Neuronal stem cell (in vitro differentiated cells): ENCODE measurements at regions not wholly inside any gene's neighbourhood (a gene's known extent, or its start where the extent isn't known, plus 50 kb on each side); places are given as distances from the start of the nearest gene placed in this dataset.

Experiments
- DNase-seq: peaks from one replicate; pipeline ENCODE4 v3.0.0-alpha.2; 2013; ENCODE audit warnings: low spot score
- H2AFZ ChIP-seq: one replicate; pipeline ENCODE4 v1.6.1; 2013; ENCODE audit warnings: mild to moderate bottlenecking, low read length, inconsistent platforms
- H2AK5ac ChIP-seq: 2 replicates; pipeline ENCODE4 v1.6.1; 2013; ENCODE audit warnings: low read depth, mild to moderate bottlenecking, inconsistent platforms, low read length, moderate library complexity, mixed read lengths
- H2BK120ac ChIP-seq: 2 replicates; pipeline ENCODE4 v1.6.1; 2013; ENCODE audit warnings: low read depth, mild to moderate bottlenecking, inconsistent platforms, low read length, moderate library complexity, mixed read lengths
- H2BK12ac ChIP-seq: one replicate; pipeline ENCODE4 v1.6.1; 2013; ENCODE audit warnings: low read length, inconsistent platforms
- H2BK15ac ChIP-seq: 2 replicates; pipeline ENCODE4 v1.6.1; 2013; ENCODE audit warnings: mild to moderate bottlenecking, low read length, inconsistent platforms, mixed read lengths
- H2BK5ac ChIP-seq: one replicate; pipeline ENCODE4 v1.6.1; 2013; ENCODE audit warnings: inconsistent platforms, mild to moderate bottlenecking, low read length, moderate library complexity
- H3K14ac ChIP-seq: one replicate; pipeline ENCODE4 v1.6.1; 2013; ENCODE audit warnings: low read length, inconsistent platforms
- H3K18ac ChIP-seq: 2 replicates; pipeline ENCODE4 v1.6.1; 2013; ENCODE audit warnings: low read length, inconsistent platforms
- H3K23ac ChIP-seq: 2 replicates; pipeline ENCODE4 v1.6.1; 2013; ENCODE audit warnings: low read depth, mild to moderate bottlenecking, mixed read lengths, low read length, inconsistent platforms; ENCODE audit not compliant: poor library complexity
- H3K27ac ChIP-seq: replicated peaks from 3 replicates; pipeline ENCODE4 v1.5.1; 2013; ENCODE audit warnings: low read length, inconsistent platforms
- H3K27me3 ChIP-seq, 3 experiments: 2 replicates each; pipeline ENCODE4 v1.6.1; 2013; ENCODE audit warnings: low read length in 3 of 3, mild to moderate bottlenecking in 2 of 3, inconsistent platforms in 1 of 3, low read depth in 1 of 3, mixed read lengths in 1 of 3, moderate library complexity in 1 of 3; ENCODE audit not compliant: control insufficient read depth in 3 of 3, insufficient read depth in 3 of 3
- H3K36me3 ChIP-seq, 2 donors: replicated peaks in 1 of 2; 2 replicates each; pipeline ENCODE4 v1.6.1; 2013; ENCODE audit warnings: low read length in 2 of 2; ENCODE audit not compliant: control insufficient read depth in 2 of 2, insufficient read depth in 2 of 2
- H3K4ac ChIP-seq: 2 replicates; pipeline ENCODE4 v1.6.1; 2013; ENCODE audit warnings: inconsistent platforms, mild to moderate bottlenecking, low read length, moderate library complexity
- H3K4me1 ChIP-seq, 2 donors: 1 replicate in 1 of 2; 2 replicates in 1 of 2; pipeline ENCODE4 v1.6.1; 2013; ENCODE audit warnings: low read length in 2 of 2, low read depth in 1 of 2; ENCODE audit not compliant: control insufficient read depth in 2 of 2, insufficient read depth in 1 of 2
- H3K4me2 ChIP-seq: one replicate; pipeline ENCODE4 v1.6.1; 2013; ENCODE audit warnings: mild to moderate bottlenecking, low read length, inconsistent platforms; ENCODE audit not compliant: insufficient read depth, poor library complexity, severe bottlenecking
- H3K4me3 ChIP-seq, 2 donors: 2 replicates each; pipeline ENCODE4 v1.5.1; 2013; ENCODE audit warnings: low read length in 2 of 2, mild to moderate bottlenecking in 2 of 2, inconsistent platforms in 1 of 2, moderate library complexity in 1 of 2
- H3K79me1 ChIP-seq: one replicate; pipeline ENCODE4 v1.6.1; 2013; ENCODE audit warnings: low read depth, mild to moderate bottlenecking, inconsistent platforms, low read length, moderate library complexity
- H3K9ac ChIP-seq: one replicate; pipeline ENCODE4 v1.6.1; 2013; ENCODE audit warnings: mild to moderate bottlenecking, low read depth, low read length, inconsistent platforms; ENCODE audit not compliant: poor library complexity
- H3K9me3 ChIP-seq, 2 donors: replicated peaks in 1 of 2; 2 replicates each; pipeline versions ENCODE3 to v1.6.1; 2013; ENCODE audit warnings: low read length in 2 of 2, mild to moderate bottlenecking in 2 of 2, inconsistent platforms in 1 of 2, low read depth in 1 of 2, mixed read lengths in 1 of 2, moderate library complexity in 1 of 2; ENCODE audit not compliant: control insufficient read depth in 2 of 2, insufficient read depth in 1 of 2
- H4K8ac ChIP-seq: one replicate; pipeline ENCODE4 v1.6.1; 2013; ENCODE audit warnings: low read depth, mild to moderate bottlenecking, inconsistent platforms, low read length, moderate library complexity
- H4K91ac ChIP-seq: one replicate; pipeline ENCODE4 v1.6.1; 2013; ENCODE audit warnings: low read length, low read depth, mild to moderate bottlenecking, inconsistent platforms; ENCODE audit not compliant: poor library complexity
- WGBS, 2 donors: extraction: QIAGEN DNeasy Blood & Tissue Kit; methylation state at CpG; one replicate each; pipeline ENCODE4 v1.1.7; 2013; ENCODE audit warnings: missing lambda C conversion rate in 2 of 2, mixed read lengths in 1 of 2; ENCODE audit not compliant: insufficient read length in 2 of 2, insufficient replicate concordance in 1 of 2; ENCODE audit errors: extremely low coverage in 2 of 2; 5-methylcytosine and 5-hydroxymethylcytosine counted together

DNA sequence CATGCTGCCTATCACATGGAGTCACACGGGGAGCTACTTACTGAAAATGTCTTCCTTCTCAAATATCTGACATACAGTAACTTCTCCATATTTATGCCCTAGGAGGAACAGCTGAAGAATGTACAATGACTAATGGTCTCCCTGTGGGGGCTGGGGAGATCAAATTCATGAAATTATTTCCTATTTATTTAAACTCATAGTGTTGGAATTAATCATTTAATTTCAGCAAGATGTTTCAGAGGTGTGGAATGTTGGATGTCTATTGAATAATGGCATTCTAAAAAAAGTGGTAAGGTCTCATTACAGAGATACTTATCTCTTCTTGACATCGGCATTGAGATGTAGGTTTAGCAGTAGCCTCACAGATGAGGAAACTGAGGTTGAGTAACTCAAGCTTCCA is 214.3 kb upstream of the CDH11 start:
- Histone ChIP-seq H3K23ac (no peak overlapping the region), H2AK5ac (no peak overlapping the region), H3K14ac (no peak overlapping the region), H3K4me2 (no peak overlapping the region), H4K8ac (no peak overlapping the region), H3K36me3 (no peaks in the 10 kb centered on the region), H2BK12ac (no peak overlapping the region), H3K9ac (no peak overlapping the region), H2BK15ac (no peak overlapping the region), H3K79me1 (no peaks in the 10 kb centered on the region), H3K4me1 (no peaks in the 10 kb centered on the region), H3K27me3 (no peaks in the 10 kb centered on the region), H3K9me3 (no peaks in the 10 kb centered on the region), H3K27ac (no peak overlapping the region), H2BK5ac (no peak overlapping the region), H3K4ac (no peak overlapping the region), H3K4me3 (no peak overlapping the region), H2BK120ac (no peak overlapping the region), H2AFZ (no peak overlapping the region), H4K91ac (no peak overlapping the region), H3K18ac (no peak overlapping the region)
- no peak for DNase-seq
- WGBS, 2 donors: no CpG with 5 or more reads among the region's 2 CpGs

DNA sequence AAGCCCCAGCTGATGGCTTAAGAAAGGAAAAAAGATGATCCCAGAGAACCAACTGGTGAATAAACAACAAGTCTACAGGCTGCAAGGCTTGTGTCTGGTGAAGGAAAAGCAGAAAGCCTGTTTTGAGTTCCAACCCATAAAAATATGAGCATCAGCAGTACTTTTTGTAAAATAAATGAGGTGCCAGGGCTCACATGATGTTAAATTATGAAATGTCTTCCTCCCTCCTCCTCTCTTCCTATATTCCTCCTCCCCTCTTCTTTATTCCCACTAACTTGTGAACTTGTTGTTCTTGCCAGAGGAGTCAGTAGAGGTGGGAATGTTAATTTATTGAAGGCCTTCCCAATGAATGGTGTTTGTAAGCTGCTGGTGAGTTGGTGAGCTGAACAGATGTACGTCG is 212.2 kb upstream of the CDH11 start:
- WGBS, 2 donors: no CpG with 5 or more reads among the region's 2 CpGs
- no peak overlapping the region for H3K4ac ChIP-seq
- H3K4me3 ChIP-seq: no peak overlapping the region
- no peaks in the 10 kb centered on the region for H3K27me3 ChIP-seq
- no peak overlapping the region for H3K27ac ChIP-seq
- no peaks in the 10 kb centered on the region for H3K9me3 ChIP-seq
- H3K18ac ChIP-seq: no peak overlapping the region
- H3K4me1 ChIP-seq: no peaks in the 10 kb centered on the region
- H2AFZ ChIP-seq: no peak overlapping the region
- no peak overlapping the region for H4K91ac ChIP-seq
- H3K9ac ChIP-seq: no peak overlapping the region
- H3K36me3 ChIP-seq: no peaks in the 10 kb centered on the region
- no peak overlapping the region for H2AK5ac ChIP-seq
- no peak for DNase-seq
- no peak overlapping the region for H4K8ac ChIP-seq
- H3K79me1 ChIP-seq: no peaks in the 10 kb centered on the region
- H2BK15ac ChIP-seq: no peak overlapping the region
- no peak overlapping the region for H2BK5ac ChIP-seq
- no peak overlapping the region for H3K4me2 ChIP-seq
- H2BK12ac ChIP-seq: no peak overlapping the region
- no peak overlapping the region for H3K23ac ChIP-seq
- no peak overlapping the region for H2BK120ac ChIP-seq
- H3K14ac ChIP-seq: no peak overlapping the region

DNA sequence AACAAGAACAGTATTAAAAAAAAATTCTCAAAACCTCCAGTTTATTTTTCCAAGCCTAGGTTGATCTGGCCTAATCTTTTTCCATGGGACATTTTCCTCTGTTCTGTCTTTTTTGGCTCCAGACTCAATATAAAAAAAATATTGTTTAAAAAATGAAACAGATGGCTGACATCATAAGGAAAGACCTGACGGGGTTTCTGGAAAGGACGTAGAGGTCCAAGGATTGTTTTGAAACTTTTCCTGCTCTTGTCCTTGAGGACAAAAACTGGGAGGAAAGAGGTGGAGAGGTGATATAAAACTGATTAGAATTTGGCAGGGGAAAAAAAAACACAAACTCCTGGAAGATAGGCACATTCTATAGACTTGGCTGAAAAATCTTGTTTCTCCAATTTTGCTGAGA is 211.4 kb upstream of the CDH11 start:
- H3K4me3 ChIP-seq: no peak overlapping the region

DNA sequence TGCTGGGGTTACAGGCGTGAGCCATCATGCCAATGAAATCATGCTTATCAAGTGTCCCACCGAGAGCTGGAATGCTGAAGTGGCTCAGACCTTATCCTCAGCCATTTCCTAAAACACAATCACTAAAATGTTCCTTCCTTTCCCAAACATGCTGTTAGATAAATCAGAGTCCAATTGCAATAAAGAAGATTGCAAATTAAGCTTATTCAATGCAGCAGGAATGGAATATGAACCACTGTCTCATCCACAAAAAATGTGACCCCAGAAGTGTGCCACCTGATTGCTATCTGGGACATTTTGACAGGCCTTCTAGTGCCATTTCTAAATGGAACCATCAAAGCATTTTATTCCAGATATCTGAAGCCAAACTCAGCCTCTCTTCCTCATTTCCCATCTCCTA is 205.5 kb upstream of the CDH11 start:
- Histone ChIP-seq H3K36me3 (no peaks in the 10 kb centered on the region), H3K4me3 (no peak overlapping the region), H3K27ac (no peak overlapping the region), H4K8ac (no peak overlapping the region), H3K79me1 (no peaks in the 10 kb centered on the region), H3K18ac (no peak overlapping the region), H3K27me3 (no peaks in the 10 kb centered on the region), H3K4me1 (no peaks in the 10 kb centered on the region), H3K4me2 (no peak overlapping the region), H3K4ac (no peak overlapping the region), H3K23ac (no peak overlapping the region), H3K14ac (no peak overlapping the region), H3K9me3 (no peaks in the 10 kb centered on the region), H2BK5ac (no peak overlapping the region), H2BK120ac (no peak overlapping the region), H4K91ac (no peak overlapping the region), H3K9ac (no peak overlapping the region), H2BK12ac (no peak overlapping the region), H2AK5ac (no peak overlapping the region), H2BK15ac (no peak overlapping the region), H2AFZ (no peak overlapping the region)
- WGBS, 2 donors: no CpG with 5 or more reads among the region's 2 CpGs
- DNase-seq: no peak

More for the DNA sequence above, 211.4 kb upstream of the CDH11 start:
- no peak overlapping the region for H3K4ac ChIP-seq
- H3K9ac ChIP-seq: no peak overlapping the region
- no peak overlapping the region for H2BK5ac ChIP-seq
- H4K91ac ChIP-seq: no peak overlapping the region
- no peak overlapping the region for H2AK5ac ChIP-seq
- no peak overlapping the region for H3K23ac ChIP-seq
- H2BK15ac ChIP-seq: no peak overlapping the region
- H3K36me3 ChIP-seq: no peaks in the 10 kb centered on the region
- WGBS, 2 donors: no CpG with 5 or more reads among the region's 2 CpGs
- no peak overlapping the region for H2BK120ac ChIP-seq
- no peaks in the 10 kb centered on the region for H3K4me1 ChIP-seq
- no peak overlapping the region for H3K27ac ChIP-seq
- H3K27me3 ChIP-seq: no peaks in the 10 kb centered on the region
- H4K8ac ChIP-seq: no peak overlapping the region
- H3K4me2 ChIP-seq: no peak overlapping the region
- no peak for DNase-seq
- no peaks in the 10 kb centered on the region for H3K9me3 ChIP-seq
- no peak overlapping the region for H3K14ac ChIP-seq
- no peak overlapping the region for H2AFZ ChIP-seq
- H3K18ac ChIP-seq: no peak overlapping the region
- H2BK12ac ChIP-seq: no peak overlapping the region
- no peaks in the 10 kb centered on the region for H3K79me1 ChIP-seq
